ENCODE measurements at regions not wholly inside any gene's neighbourhood (a gene's known extent, or its start where the extent isn't known, plus 50 kb on each side); places are given as distances from the start of the nearest gene placed in this dataset.

DNA sequence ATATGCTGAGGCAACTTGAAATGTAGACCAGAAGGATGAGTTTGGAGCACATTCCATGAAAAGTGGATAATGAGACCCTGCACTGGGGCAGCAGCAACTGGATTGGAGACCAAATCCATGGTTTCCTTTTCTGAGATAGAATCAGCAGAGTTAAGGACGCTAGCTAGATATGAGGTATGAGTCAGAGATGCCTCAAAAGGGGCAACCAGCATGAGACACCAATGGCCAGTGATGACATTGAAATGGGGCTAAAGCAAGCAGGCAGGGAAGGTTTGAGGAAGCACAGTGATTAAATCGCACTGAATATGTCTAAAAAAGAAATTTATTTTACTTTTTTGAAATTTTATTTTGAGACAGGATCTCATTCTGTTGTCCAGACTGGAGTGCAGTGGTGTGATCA, 802.4 kb downstream of the TFAP2A start:
- peak; percentile 33 for DNase-seq (ENCODE audit: low read depth)

DNA sequence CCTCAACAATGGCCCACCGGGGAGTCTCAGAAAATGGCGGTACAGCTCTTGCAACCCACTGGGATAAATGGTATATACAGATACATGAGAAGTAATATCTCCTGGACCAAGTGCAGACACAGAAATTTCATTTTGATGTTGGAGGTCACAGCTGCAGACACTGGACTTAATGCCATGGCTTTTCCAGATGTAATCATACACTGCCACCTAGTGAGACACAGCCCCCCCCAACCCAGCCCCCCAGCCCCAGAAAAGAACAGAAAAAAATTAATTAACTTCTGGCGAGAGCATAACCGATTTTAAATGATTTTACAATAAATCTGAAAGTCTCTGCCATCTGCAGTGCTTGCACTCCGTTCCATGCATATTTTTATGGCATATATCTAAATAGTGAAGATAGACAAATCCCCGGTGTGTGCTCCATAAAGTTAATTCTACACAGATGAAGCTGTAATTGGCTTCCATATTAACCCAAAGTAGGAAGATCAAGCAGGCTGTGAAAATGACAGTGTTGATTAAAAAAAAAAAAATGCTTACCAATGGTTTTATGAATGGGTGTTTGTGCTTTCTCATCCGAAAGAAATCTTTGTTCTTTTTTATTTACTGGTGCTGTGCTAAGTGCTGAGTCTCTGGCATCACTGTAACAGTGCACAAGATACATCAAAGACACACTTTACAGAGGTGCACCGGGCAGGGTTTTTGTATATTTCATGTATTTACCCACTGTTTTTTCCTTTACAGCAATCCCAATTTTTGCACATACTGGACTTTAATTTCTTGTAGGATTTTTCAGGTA, 804.1 kb downstream of the TFAP2A start:
- no peak for DNase-seq (ENCODE audit: low read depth)

DNA sequence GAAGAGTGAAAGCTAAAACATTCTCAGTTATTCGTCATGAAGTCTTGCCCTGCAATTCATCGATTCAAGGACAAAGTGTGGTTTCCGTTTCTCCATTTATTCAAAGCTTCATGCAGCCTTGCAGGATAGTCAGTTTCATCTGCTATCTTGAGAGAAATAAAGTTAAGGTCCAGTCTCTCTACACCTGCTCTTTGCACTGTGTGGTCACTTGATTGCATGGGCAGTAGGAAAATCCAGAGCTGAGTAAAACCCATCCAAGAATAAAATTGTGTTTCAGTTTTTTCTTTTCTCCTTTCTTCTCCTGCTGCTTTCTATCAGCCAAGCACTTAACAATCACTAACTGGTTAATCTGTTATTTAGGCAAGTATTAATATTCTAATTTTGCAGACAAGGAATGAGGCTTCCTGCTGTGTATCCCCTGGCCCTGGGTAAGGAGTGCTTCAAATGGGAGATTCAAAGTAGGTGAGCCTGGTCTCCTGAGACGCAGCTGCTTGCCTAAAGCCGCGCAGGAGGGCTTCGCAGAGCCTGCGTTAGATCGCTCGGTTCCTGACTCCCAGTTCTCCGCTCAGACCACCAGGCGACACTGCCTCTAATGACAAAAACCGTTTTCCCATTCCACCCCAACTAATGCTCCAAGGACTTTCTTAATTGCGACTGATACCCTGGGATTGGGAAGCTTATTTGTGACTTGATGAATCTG, 808.3 kb downstream of the TFAP2A start:
- no peak for DNase-seq (ENCODE audit: low read depth)

DNA sequence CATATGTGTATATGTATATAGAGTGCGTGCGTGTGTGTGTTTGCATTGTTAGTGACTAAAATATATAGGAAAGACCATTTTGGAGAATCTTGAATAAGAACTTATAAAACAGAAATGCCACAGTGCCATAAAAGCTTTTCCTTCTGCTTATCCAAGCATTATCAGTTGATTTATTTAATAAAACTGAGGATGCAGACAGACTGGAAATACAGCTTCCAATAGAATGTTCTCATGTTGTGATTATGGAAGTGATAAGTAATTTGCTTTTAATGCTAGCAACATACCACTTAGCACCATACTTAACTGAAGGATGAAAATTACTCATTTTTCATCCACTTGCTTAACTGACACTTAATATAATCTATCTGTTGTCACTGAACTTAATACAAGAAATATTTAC, 820.1 kb downstream of the TFAP2A start:
- no peak for DNase-seq (ENCODE audit: low read depth)

DNA sequence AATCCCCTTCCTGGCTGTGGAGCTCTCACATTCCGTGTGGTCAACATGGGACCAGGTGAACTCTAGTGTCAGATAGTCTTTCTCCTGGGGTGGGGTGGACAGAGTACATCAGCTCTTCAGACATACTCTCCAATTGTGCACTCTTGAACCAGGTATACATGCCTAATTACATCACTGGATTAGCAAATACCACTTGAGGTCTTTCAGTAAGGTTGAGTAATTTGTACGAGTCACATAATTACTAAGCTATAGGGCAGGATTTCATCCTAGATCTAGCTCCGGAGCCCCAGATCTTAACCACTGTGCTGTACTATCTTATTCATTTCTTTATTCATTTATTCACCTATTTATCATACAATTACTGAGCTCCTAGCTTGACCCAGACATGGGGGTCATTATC, 821.3 kb downstream of the TFAP2A start:
- DNase-seq (ENCODE audit: low read depth) = peak; percentile 8

DNA sequence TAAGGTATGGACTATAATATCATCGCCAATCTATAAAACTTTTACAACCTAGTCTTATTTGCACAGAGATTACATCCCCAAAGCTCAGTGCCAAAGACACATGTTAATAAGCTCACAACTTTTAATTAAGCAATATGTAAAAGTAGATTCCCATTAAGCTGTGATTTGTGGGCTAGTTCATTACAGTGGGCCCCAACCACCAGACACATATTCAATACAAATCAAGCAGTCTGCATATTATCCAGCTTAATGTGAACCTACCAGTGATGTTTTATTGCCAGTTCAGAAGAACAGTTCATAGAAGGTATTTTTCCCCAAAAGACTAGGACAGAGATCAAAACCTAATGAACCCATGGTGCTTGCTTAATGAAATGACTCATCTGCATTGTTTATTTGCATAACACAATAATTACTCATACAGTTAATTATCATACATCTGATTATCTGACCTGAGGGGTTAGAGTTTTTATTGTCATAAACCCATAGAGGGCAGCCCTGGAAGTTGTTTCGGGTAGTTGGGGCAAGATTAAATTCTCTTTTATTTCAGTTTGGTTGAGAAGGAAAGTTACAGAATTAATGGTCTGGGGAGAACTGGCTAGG, 831.0 kb downstream of the TFAP2A start:
- DNase-seq (ENCODE audit: low read depth) = no peak

DNA sequence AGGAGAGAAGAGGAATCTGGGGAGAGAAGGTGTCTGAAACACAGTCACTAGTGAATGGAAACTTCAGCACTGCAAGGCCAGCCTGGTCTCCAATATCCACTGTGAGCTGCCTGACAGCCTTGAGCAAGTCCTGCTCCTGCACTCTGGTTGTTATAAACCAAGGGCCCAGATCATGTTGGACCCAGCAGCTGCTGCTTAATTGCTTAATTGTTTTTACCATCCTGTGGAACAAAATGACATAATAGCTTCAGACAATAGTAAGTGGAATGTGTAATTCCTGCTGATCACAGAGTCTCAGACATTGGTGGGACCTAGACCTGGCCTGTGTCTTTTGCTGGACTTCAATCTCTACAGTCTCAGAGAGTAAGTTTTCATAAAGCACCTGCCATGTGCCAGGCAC, 833.7 kb downstream of the TFAP2A start:
- no peak for DNase-seq (ENCODE audit: low read depth)

DNA sequence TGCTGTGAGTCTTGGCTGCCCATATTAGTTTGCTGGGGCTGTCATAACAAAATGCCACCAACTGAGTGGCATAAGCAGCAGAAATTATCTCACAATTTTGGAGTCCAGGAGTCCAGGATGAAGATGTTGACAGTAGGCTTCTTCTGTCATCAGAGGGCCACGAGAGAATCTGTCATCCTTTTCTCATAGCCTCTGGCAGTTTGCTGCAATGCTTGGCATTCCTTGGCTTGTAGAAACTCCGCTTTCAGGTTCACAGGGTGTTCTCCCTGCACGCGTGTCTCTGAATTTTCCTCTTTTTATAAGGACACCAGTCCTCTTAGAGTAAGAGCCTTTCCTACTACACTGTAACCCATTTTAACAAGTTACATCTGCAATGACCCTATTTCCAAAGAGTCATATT, 838.4 kb downstream of the TFAP2A start:
- DNase-seq (ENCODE audit: low read depth) = no peak

DNA sequence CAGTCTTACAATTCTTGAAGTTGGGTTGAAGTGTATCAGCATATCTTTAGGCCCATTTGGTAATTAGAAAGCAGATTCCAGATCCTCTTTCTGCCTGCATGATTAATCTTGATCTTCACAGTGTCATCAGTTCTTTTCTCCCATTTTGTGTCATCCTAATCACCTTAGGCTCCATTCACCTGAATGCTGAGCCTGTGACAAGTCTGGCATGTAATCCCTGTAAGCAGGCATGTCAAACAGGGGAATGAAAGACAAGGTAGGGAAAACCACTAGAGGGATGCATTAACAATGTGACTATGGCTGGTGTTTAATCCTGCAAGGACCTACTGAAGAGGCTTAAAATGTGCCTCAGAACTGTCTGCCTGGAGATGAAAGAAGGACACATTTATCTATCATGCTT, 848.8 kb downstream of the TFAP2A start:
- DNase-seq (ENCODE audit: low read depth) = no peak

DNA sequence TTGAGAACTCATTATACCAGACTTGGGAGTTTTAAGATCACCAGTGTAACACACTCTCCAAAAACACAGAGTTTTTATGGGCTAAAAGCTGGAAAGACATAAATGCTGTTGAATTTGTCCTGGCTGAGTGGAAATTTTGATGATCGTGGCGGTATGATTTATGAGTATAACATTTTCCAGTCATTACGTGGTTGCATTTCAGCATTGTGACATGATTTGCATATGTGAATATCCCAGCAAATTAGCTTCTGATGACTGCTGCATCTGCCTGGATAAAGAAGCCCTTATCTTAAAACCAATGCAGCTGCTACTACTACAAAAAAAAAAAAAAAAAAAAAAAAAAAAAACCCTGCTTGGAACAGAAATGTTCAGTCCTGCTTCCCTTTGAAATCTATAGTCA, 850.9 kb downstream of the TFAP2A start:
- DNase-seq (ENCODE audit: low read depth) = no peak

DNA sequence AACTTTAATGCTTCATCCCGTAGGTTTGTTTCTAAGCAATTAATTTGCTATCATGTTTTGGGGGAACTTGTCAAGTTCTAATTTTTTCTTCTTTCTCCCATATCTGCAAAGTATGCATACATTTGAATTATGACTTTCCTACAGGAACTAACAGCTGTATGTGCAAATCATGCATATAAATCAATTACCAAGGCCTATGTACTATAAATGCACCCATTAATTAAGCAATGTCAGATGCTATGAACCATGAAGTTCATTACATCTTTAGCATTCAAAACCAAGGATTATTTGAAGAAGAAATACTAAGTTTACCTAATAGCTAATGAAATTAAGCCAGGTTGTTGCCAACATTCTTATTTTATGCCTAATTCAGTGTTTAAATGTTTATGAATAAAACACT, 851.3 kb downstream of the TFAP2A start:
- DNase-seq (ENCODE audit: low read depth) = no peak

DNA sequence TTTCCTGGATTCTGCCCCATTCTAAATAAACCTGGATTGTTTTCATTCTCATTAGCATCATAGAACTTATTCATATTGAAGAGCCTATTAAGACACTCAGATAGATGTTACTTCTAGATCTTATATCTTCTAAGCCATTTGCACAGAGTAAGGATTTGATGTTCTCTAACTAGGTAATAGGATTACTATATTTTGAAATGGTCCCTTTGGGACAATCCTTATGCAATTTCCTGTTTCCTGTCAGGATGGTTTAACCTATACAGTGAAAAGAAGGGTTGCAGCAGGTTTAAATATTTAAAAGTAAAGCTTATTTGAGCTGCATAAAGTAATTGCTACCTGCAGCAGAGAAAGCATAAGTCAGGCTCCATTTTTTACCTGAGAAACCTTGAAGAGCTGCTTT, 860.1 kb downstream of the TFAP2A start:
- DNase-seq (ENCODE audit: low read depth) = no peak

DNA sequence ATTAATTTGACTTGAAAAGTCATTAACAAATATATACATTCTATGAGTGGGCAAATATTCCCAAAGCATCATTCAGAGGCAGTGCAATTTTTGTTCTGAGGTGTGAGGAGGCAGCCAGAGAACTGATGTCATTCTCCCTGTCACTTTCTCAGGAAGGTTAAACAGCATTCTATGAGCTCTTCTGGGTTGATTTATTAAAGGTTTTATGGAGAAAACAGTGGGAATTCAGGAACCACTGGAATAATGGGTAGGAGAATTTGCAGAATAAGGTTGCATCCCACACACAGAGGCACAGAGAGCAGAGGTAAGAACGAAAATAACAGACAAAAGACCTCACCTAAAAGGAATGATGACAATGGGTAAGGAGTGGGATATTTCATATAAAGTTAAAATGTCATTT, 860.6 kb downstream of the TFAP2A start:
- no peak for DNase-seq (ENCODE audit: low read depth)

DNA sequence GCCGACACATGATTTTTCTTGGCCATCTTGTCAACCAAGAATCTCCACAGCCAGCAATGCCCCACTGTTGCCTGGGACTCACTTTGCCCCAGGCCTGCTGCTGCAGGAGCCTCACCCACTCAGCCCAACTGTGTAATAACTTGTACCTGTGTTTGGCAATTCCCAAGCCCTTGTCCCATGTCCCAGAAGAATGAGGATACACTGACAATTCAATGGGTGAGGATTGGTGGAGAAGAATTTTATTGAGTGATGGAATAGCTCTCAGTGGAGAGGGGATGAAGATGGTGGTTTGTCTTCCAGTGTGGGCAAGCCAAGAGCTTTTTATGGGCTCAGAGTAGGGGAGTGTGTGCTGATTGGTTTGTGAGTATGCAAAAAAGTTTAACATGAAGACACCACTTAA, 861.9 kb downstream of the TFAP2A start:
- no peak for DNase-seq (ENCODE audit: low read depth)

DNA sequence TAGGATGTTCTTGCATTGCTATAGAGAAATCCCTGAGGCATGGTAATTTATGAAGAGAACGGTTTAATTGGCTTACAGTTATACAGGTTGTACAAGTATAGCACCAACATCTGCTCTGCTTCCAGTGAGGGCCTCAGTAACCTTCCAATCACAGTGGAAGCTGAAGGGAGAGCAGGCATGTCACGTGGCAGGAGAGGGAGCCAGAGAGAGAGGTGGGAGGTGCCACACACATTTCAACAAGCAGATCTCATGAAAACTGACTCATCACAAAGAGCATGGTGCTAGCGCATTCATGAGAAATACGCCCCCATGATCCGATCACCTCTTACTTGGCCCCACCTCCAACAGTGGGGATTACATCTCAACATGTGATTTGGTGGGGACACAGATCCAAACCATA, 871.2 kb downstream of the TFAP2A start:
- DNase-seq (ENCODE audit: low read depth) = no peak

DNA sequence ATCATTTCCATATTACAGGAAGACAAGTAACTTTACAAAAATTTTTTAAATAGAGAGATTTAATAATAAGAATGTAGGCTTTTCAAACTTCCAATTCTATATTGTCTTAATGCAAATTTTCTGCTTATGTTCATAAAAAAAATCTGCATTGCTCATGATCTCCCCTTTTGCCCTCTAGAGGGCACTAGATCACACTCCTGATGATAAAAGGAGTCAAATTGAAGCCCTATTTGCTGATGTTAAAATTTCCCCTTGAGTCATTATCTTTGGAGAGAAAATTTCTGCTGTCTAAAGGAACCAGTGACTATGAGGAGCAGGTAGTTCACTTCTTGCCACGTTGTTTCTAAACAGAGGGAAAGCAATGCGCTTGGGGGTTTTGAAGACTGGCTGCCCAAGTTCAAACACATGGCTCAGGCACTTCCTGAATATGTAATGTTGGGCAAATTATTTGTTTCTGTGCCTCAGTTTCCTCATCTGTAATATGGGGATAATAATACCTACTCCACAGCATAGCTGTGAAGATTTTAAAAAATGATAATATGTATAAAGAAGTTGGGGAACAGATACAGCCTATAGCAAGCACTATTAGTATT, 874.2 kb downstream of the TFAP2A start:
- DNase-seq (ENCODE audit: low read depth) = peak; percentile 62

DNA sequence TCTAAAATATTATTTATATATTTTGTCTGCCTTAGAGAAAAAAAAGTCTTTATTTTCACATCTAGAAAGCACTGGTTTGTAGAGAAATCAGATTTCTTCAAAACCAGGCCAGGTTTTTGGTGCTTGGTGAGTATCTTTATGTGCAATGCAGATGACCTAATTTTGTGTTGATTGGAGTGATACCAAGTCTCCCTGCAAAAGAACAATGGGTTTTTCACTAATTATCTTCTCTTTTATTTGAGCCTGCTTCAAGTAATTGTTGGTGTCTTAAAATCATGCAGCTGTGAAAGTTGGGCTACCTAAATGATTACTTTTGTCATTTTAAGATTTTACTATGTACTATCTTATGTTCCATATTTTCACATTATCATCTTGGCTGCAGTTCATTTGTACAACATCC, 874.7 kb downstream of the TFAP2A start:
- peak; percentile 24 for DNase-seq (ENCODE audit: low read depth)

DNA sequence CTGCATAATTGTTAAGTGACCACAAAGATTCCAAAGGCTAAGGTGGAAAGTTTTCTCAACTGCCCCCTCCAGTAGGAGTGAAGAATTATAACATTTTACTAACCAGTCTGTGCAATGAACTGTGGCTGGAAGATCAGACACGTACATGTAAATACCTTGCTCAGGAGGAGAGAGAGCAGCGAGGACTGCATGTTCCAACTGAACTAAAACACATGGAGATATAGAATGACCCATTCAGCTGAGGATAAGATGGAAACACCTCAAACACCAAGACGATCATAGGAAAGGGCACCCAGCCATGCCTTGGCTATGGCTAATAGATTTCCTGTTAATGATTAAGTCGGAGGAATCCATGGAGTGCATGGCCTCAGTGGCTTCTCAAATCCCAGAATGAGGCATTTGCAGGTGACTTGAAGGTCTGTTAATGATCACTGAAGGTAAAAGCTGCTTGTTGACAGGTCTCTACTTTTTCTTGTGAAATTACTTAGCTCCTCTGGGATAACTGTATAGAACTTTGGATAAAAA, 875.6 kb downstream of the TFAP2A start:
- no peak for DNase-seq (ENCODE audit: low read depth)

DNA sequence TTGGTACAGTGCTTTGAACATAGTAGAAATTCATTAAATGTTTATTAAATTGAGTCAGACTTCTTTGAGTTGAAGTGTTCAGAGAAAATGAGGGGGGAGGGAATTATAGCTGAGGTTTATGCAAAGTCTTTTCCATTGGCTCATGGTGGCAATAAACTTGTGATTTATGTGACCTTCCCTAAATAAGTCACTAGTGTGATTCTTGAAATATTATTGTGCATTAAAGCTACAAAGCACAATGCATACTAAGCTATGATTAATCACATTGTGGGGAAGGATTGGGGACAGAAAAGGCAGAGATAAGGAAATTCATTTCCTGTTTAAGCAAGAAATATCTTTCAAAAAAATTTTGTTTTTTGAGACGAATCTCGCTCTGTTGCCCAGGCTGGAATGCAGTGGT, 877.5 kb downstream of the TFAP2A start:
- DNase-seq (ENCODE audit: low read depth) = peak; percentile 67

DNA sequence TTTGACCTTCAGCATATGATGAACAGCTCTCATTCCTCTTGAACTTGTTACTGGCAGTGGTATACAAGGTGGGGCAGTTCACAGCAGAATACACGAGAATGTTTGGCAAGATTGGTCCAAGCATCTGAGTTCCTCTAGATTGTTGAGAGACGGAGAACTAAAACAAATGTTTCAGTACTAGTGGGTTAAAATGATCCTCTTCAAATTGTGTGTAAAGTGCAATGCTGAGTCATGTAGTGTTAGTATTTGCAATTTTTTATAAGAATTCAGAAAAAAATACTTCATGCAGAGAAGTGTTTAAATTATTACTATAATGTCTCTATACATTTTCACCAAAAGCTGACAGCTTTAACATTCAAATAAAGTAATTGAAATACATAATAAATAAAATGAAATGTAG, 879.8 kb downstream of the TFAP2A start:
- no peak for DNase-seq (ENCODE audit: low read depth)

DNA sequence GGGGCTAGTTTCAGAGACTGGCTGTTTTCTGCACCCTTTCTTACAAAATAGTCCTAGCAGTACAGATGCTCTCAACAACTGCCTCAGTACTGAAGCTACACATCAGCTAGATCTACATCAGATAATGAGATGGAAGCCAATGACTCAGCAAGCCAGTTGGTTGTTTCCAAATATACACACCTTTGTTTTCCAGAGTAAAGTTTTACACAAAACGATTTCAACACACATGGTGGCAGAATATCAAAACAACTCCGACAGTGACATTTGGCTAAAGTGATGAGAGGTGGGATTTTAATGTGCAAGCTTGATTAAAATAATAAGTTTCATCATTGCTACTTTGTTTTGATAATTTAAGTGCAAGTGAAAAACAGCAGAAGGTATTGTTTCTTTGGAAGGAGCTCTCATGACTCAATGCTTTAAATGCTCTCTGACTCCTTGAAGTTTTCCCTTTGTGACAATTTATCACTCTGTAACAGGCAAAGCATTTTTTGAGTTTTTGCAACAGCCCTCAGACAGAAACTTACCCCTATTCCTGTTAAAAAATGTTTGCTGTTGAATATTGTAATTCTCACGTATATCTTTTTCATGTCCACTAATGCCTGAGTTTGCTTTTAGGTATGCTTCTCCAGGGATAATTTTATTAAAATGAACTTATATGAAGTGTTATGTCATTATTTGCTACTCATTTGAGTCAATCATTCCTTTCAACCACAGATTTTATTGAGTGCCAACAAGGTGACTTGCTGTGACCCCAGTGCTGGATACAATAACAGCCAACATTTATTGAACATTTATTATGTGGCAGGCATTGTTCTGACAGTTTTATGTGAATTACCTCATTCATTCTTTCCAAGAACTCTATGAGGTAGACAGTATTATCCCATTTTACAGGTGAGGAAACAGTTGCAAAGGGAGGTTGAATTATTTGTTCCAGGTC, 882.0 kb downstream of the TFAP2A start:
- peak; percentile 49 for DNase-seq (ENCODE audit: low read depth)

All from iris pigment epithelial cell (primary cell).